ENCODE measurements at regions not wholly inside any gene's neighbourhood (a gene's known extent, or its start where the extent isn't known, plus 50 kb on each side); places are given as distances from the start of the nearest gene placed in this dataset.

GRCh38 chr2:128580988-128581848 lies 262.6 kb upstream of the HS6ST1 start:
- H3K9me3 ChIP-seq (ENCODE audit: control insufficient read depth in 5 of 5, low read length in 5 of 5) = peaks cover 0 to 9% (median 5%) of the 10 kb centered on the region in 5 donors
- no peak overlapping the region for H3K27ac ChIP-seq (ENCODE audit: low read depth, low read length)
- no peaks in the 10 kb centered on the region for H3K27me3 ChIP-seq (ENCODE audit: control insufficient read depth in 5 of 5, insufficient read depth in 4 of 5, low read length in 5 of 5)
- no peak overlapping the region for H3K4me3 ChIP-seq (ENCODE audit: low read depth in 1 of 5, low read length in 5 of 5)
- no peak overlapping the region for H3K9ac ChIP-seq (ENCODE audit: low read length in 5 of 5)
- H3K36me3 ChIP-seq (ENCODE audit: control insufficient read depth in 5 of 5, insufficient read depth in 5 of 5, low read length in 5 of 5) = no peaks in the 10 kb centered on the region
- no peaks in the 10 kb centered on the region for H3K4me1 ChIP-seq (ENCODE audit: control insufficient read depth in 5 of 5, insufficient read depth in 5 of 5, low read length in 5 of 5)

GRCh38 chr2:128581849-128582244 lies 263.2 kb upstream of the HS6ST1 start:
- Histone ChIP-seq H3K4me1 (ENCODE audit: control insufficient read depth in 5 of 5, insufficient read depth in 5 of 5, low read length in 5 of 5) (no peaks in the 10 kb centered on the region), H3K9ac (ENCODE audit: low read length in 5 of 5) (no peak overlapping the region), H3K27ac (ENCODE audit: low read depth, low read length) (no peak overlapping the region), H3K27me3 (ENCODE audit: control insufficient read depth in 5 of 5, insufficient read depth in 4 of 5, low read length in 5 of 5) (no peaks in the 10 kb centered on the region), H3K4me3 (ENCODE audit: low read depth in 1 of 5, low read length in 5 of 5) (no peak overlapping the region), H3K9me3 (ENCODE audit: control insufficient read depth in 5 of 5, low read length in 5 of 5) (peaks cover 0 to 9% (median 5%) of the 10 kb centered on the region in 5 donors), H3K36me3 (ENCODE audit: control insufficient read depth in 5 of 5, insufficient read depth in 5 of 5, low read length in 5 of 5) (no peaks in the 10 kb centered on the region)

- H3K4me3 ChIP-seq (ENCODE audit: low read depth in 1 of 5, low read length in 5 of 5) = no peak overlapping the region
- no peaks in the 10 kb centered on the region for H3K36me3 ChIP-seq (ENCODE audit: control insufficient read depth in 5 of 5, insufficient read depth in 5 of 5, low read length in 5 of 5)
- H3K9ac ChIP-seq (ENCODE audit: low read length in 5 of 5) = no peak overlapping the region
- no peak overlapping the region for H3K27ac ChIP-seq (ENCODE audit: low read depth, low read length)
- H3K4me1 ChIP-seq (ENCODE audit: control insufficient read depth in 5 of 5, insufficient read depth in 5 of 5, low read length in 5 of 5) = no peaks in the 10 kb centered on the region
- peaks cover 0 to 9% (median 5%) of the 10 kb centered on the region in 5 donors for H3K9me3 ChIP-seq (ENCODE audit: control insufficient read depth in 5 of 5, low read length in 5 of 5)
- H3K27me3 ChIP-seq (ENCODE audit: control insufficient read depth in 5 of 5, insufficient read depth in 4 of 5, low read length in 5 of 5) = no peaks in the 10 kb centered on the region
These were observed 265.7 kb upstream of the HS6ST1 start for GRCh38 chr2:128584296-128584890.

- H3K4me3 ChIP-seq (ENCODE audit: low read depth in 1 of 5, low read length in 5 of 5) = no peak overlapping the region
- H3K27ac ChIP-seq (ENCODE audit: low read depth, low read length) = no peak overlapping the region
- H3K27me3 ChIP-seq (ENCODE audit: control insufficient read depth in 5 of 5, insufficient read depth in 4 of 5, low read length in 5 of 5) = no peaks in the 10 kb centered on the region
- H3K4me1 ChIP-seq (ENCODE audit: control insufficient read depth in 5 of 5, insufficient read depth in 5 of 5, low read length in 5 of 5) = no peaks in the 10 kb centered on the region
- H3K9ac ChIP-seq (ENCODE audit: low read length in 5 of 5) = no peak overlapping the region
- peaks cover 0 to 9% (median 5%) of the 10 kb centered on the region in 5 donors for H3K9me3 ChIP-seq (ENCODE audit: control insufficient read depth in 5 of 5, low read length in 5 of 5)
- no peaks in the 10 kb centered on the region for H3K36me3 ChIP-seq (ENCODE audit: control insufficient read depth in 5 of 5, insufficient read depth in 5 of 5, low read length in 5 of 5)
These were observed 267.0 kb upstream of the HS6ST1 start for GRCh38 chr2:128585706-128586105.

- peaks cover 0 to 6% (median 4%) of the 10 kb centered on the region in 5 donors for H3K9me3 ChIP-seq (ENCODE audit: control insufficient read depth in 5 of 5, low read length in 5 of 5)
- no peaks in the 10 kb centered on the region for H3K36me3 ChIP-seq (ENCODE audit: control insufficient read depth in 5 of 5, insufficient read depth in 5 of 5, low read length in 5 of 5)
- no peak overlapping the region for H3K4me3 ChIP-seq (ENCODE audit: low read depth in 1 of 5, low read length in 5 of 5)
- no peak overlapping the region for H3K27ac ChIP-seq (ENCODE audit: low read depth, low read length)
- no peak overlapping the region for H3K9ac ChIP-seq (ENCODE audit: low read length in 5 of 5)
- peaks cover 0 to 18% (median 9%) of the 10 kb centered on the region in 5 donors for H3K4me1 ChIP-seq (ENCODE audit: control insufficient read depth in 5 of 5, insufficient read depth in 5 of 5, low read length in 5 of 5)
- no peaks in the 10 kb centered on the region for H3K27me3 ChIP-seq (ENCODE audit: control insufficient read depth in 5 of 5, insufficient read depth in 4 of 5, low read length in 5 of 5)
These were observed 271.0 kb upstream of the HS6ST1 start for GRCh38 chr2:128589681-128590080.

- Histone ChIP-seq H3K9ac (ENCODE audit: low read length in 5 of 5) (no peak overlapping the region), H3K27me3 (ENCODE audit: control insufficient read depth in 5 of 5, insufficient read depth in 4 of 5, low read length in 5 of 5) (no peaks in the 10 kb centered on the region), H3K36me3 (ENCODE audit: control insufficient read depth in 5 of 5, insufficient read depth in 5 of 5, low read length in 5 of 5) (no peaks in the 10 kb centered on the region), H3K4me1 (ENCODE audit: control insufficient read depth in 5 of 5, insufficient read depth in 5 of 5, low read length in 5 of 5) (peaks cover 0 to 18% (median 9%) of the 10 kb centered on the region in 5 donors), H3K27ac (ENCODE audit: low read depth, low read length) (no peak overlapping the region), H3K4me3 (ENCODE audit: low read depth in 1 of 5, low read length in 5 of 5) (no peak overlapping the region), H3K9me3 (ENCODE audit: control insufficient read depth in 5 of 5, low read length in 5 of 5) (peaks cover 0 to 4% (median 0%) of the 10 kb centered on the region in 5 donors)
These were observed 271.8 kb upstream of the HS6ST1 start for GRCh38 chr2:128590309-128591021.

GRCh38 chr2:128591022-128591860 lies 272.6 kb upstream of the HS6ST1 start:
- Histone ChIP-seq H3K9ac (ENCODE audit: low read length in 5 of 5) (no peak overlapping the region), H3K27me3 (ENCODE audit: control insufficient read depth in 5 of 5, insufficient read depth in 4 of 5, low read length in 5 of 5) (no peaks in the 10 kb centered on the region), H3K9me3 (ENCODE audit: control insufficient read depth in 5 of 5, low read length in 5 of 5) (no peaks in the 10 kb centered on the region), H3K27ac (ENCODE audit: low read depth, low read length) (no peak overlapping the region), H3K36me3 (ENCODE audit: control insufficient read depth in 5 of 5, insufficient read depth in 5 of 5, low read length in 5 of 5) (no peaks in the 10 kb centered on the region), H3K4me1 (ENCODE audit: control insufficient read depth in 5 of 5, insufficient read depth in 5 of 5, low read length in 5 of 5) (peaks cover 0 to 25% (median 16%) of the 10 kb centered on the region in 5 donors), H3K4me3 (ENCODE audit: low read depth in 1 of 5, low read length in 5 of 5) (no peak overlapping the region)

- Histone ChIP-seq H3K27ac (ENCODE audit: low read depth, low read length) (no peak overlapping the region), H3K4me1 (ENCODE audit: control insufficient read depth in 5 of 5, insufficient read depth in 5 of 5, low read length in 5 of 5) (peaks cover 0 to 26% (median 16%) of the 10 kb centered on the region in 5 donors), H3K4me3 (ENCODE audit: low read depth in 1 of 5, low read length in 5 of 5) (no peak overlapping the region), H3K9ac (ENCODE audit: low read length in 5 of 5) (no peak overlapping the region), H3K9me3 (ENCODE audit: control insufficient read depth in 5 of 5, low read length in 5 of 5) (no peaks in the 10 kb centered on the region), H3K36me3 (ENCODE audit: control insufficient read depth in 5 of 5, insufficient read depth in 5 of 5, low read length in 5 of 5) (no peaks in the 10 kb centered on the region), H3K27me3 (ENCODE audit: control insufficient read depth in 5 of 5, insufficient read depth in 4 of 5, low read length in 5 of 5) (no peaks in the 10 kb centered on the region)
These were observed 273.5 kb upstream of the HS6ST1 start for GRCh38 chr2:128591861-128592822.

GRCh38 chr2:128593518-128593878 lies 274.8 kb upstream of the HS6ST1 start:
- H3K9ac ChIP-seq (ENCODE audit: low read length in 5 of 5) = no peak overlapping the region
- H3K36me3 ChIP-seq (ENCODE audit: control insufficient read depth in 5 of 5, insufficient read depth in 5 of 5, low read length in 5 of 5) = no peaks in the 10 kb centered on the region
- no peak overlapping the region for H3K4me3 ChIP-seq (ENCODE audit: low read depth in 1 of 5, low read length in 5 of 5)
- H3K9me3 ChIP-seq (ENCODE audit: control insufficient read depth in 5 of 5, low read length in 5 of 5) = no peaks in the 10 kb centered on the region
- H3K4me1 ChIP-seq (ENCODE audit: control insufficient read depth in 5 of 5, insufficient read depth in 5 of 5, low read length in 5 of 5) = peaks cover 0 to 26% (median 16%) of the 10 kb centered on the region in 5 donors
- no peaks in the 10 kb centered on the region for H3K27me3 ChIP-seq (ENCODE audit: control insufficient read depth in 5 of 5, insufficient read depth in 4 of 5, low read length in 5 of 5)
- no peak overlapping the region for H3K27ac ChIP-seq (ENCODE audit: low read depth, low read length)
